ENCODE measurements at regions not wholly inside any gene's neighbourhood (a gene's known extent, or its start where the extent isn't known, plus 50 kb on each side); places are given as distances from the start of the nearest gene placed in this dataset.

DNA sequence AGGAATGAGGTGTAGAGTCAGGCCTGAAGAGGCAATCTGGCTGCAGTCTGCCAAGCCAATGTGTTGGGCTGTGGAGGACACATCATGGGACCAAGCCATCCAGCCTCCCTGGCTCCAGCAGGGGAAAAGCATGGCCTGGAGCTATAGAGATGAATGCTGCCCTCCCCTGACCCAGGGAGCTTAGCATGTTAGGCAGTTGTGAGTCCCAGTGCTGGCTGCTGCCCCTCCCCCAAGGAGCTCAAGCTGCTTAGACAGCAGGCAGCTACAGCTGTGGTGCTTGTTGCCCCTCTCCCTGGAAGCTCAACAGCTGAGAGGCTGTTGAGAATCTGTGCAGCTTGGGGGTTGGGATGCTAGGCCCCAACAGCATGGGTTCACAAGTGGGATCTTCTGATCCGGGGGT, 85.6 kb upstream of the DNAJC19 start:
- no peak for DNase-seq (ENCODE audit: low spot score)

DNA sequence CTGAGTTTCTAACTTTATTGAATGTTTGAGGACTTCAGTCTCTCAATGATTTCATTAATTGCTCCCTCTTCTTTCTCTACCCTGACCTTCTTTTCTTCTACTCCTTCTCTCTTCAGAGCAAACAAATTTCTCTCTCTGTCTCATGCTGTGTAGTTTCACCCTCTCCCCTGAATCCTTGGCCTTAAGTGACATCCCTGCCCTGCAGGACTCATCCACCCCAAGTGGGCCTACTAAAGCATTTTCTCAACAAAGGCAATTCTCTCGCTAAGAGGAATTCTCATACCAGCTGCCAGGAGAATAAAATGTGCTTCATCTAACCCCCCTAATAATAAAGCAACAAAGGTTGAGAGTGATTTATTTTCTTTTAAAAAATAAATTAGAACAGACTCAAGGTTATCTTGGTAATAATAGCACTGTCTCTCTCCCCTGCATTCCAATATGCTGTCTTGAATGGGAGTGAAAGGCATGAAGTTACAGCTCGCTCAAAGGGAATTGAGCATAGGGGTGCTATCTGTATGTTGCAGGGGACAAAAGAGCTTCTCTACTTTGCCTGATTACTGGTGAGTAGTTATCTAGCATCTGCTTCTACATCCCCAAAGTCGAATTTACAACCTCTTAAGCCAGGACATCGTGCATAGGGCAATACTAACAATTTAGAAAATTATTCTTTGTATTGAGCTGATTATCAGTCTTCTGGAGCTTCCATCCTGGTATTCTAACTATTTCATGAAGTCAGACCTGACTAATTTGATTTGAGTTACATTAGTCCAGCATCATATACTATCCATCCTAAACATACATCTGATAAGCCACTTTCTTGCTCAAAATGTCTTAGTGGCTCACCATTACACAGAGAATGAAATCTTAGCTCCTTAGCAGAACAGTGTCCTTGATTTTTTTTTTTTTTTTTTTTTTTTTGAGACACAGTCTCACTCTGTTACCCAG, 76.9 kb upstream of the DNAJC19 start:
- no peak for DNase-seq (ENCODE audit: low spot score)

- no peak for DNase-seq (ENCODE audit: low spot score)
Observed at GRCh38 chr3:181056136-181056732, 66.7 kb upstream of the DNAJC19 start.

- no peak for DNase-seq (ENCODE audit: low spot score)
Observed at GRCh38 chr3:181054538-181054937, 65.0 kb upstream of the DNAJC19 start.

GRCh38 chr3:181052256-181052655, 62.7 kb upstream of the DNAJC19 start:
- no peak for DNase-seq (ENCODE audit: low spot score)

DNA sequence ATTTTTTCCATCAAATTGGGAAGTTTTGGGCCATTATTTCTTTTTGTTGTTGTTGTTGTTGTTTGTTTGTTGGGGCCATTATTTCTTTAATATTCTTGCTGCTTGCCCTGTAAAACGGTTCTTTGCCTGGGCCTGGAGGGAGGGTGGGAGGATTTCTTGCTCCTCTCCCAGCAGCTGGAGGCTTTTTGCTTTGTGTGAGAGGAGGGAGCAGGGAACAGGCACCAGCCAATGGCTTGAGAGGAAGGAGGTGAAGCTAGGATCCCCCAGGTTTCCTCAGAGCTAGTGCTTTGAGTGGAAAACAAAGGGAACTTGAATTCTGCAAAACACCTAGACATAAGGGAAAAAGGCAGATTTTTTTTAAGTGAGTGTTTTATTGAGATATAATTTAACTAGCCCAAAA, 61.2 kb upstream of the DNAJC19 start:
- no peak for DNase-seq (ENCODE audit: low spot score)

- DNase-seq (ENCODE audit: low spot score), result no peak
Observed at GRCh38 chr3:181040030-181040429, 50.5 kb upstream of the DNAJC19 start.

Data from hepatic stellate cell (primary cell).